ENCODE measurements at regions not wholly inside any gene's neighbourhood (a gene's known extent, or its start where the extent isn't known, plus 50 kb on each side); places are given as distances from the start of the nearest gene placed in this dataset.

DNA sequence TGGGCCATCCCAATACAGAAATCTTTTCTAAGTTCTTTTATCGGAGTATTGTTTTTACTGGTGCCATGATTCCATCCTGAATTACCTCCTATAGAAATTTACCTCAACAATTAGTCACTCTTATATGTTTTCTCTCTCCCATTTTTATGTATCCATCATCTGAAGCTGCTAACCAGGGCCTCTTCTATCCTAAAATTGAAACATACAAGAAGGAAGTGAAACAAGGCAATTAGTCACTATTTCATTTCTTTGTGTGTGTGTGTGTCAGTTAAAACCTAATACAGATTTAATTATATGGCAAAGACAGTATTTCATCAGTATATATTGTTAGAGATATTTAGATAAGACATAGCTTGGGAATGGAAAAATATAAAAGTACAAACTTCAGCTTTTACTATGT, 148.4 kb upstream of the AHR start (continued):
- TF ChIP-seq BCL11A (IDR thresholded peaks at IDR 0.05; ENCODE audit: low read depth, low read length) (peak; percentile 77), FOS (IDR thresholded peaks at IDR 0.05; ENCODE audit: borderline replicate concordance, extremely low read depth, insufficient read length) (no peak), KAT2A (conservative IDR thresholded peaks at IDR 0.05; ENCODE audit: control insufficient read depth, low read depth, low read length) (no peak), DPF2 (IDR thresholded peaks at IDR 0.05) (peak; percentile 79), GABPA (IDR thresholded peaks at IDR 0.05; ENCODE audit: low read depth) (0 out of 2 replicates have a peak, but pooled peaks have one; percentile 29), TCF12 (IDR thresholded peaks at IDR 0.05; ENCODE audit: low read depth, low read length) (no peak), YY1 (IDR thresholded peaks at IDR 0.05; ENCODE audit: low read depth, low read length) (no peak), MXI1 (IDR thresholded peaks at IDR 0.05; ENCODE audit: low read depth, low read length) (no peak), MEF2B (IDR thresholded peaks at IDR 0.05; ENCODE audit: partially characterized antibody, poor library complexity, severe bottlenecking) (no peak), NFXL1 (IDR thresholded peaks at IDR 0.05; ENCODE audit: borderline replicate concordance) (no peak), STAT1 (conservative IDR thresholded peaks at IDR 0.05) (no peak), SREBF1 (IDR thresholded peaks at IDR 0.05; ENCODE audit: low read length) (no peak), MEF2A (IDR thresholded peaks at IDR 0.05; ENCODE audit: insufficient read depth, low read depth, low read length) (peak; percentile 43; the same call in 1 of the 2 replicates), RBBP5 (conservative IDR thresholded peaks at IDR 0.05) (no peak), SMARCA5 (IDR thresholded peaks at IDR 0.05) (no peak), SMAD1 (IDR thresholded peaks at IDR 0.05; ENCODE audit: low read depth, partially characterized antibody) (no peak), ZNF207 (IDR thresholded peaks at IDR 0.05; ENCODE audit: borderline replicate concordance) (no peak), TBL1XR1 (IDR thresholded peaks at IDR 0.05; ENCODE audit: low read depth, low read length) (no peak), JUNB (IDR thresholded peaks at IDR 0.05) (peak; percentile 76), ATF7 (IDR thresholded peaks at IDR 0.05; ENCODE audit: low read depth) (peak; percentile 45; the same call in 1 of the 2 replicates), MYB (IDR thresholded peaks at IDR 0.05; ENCODE audit: borderline replicate concordance, low read depth, low read length) (no peak), FOXK2 (IDR thresholded peaks at IDR 0.05) (no peak), CHD1 (IDR thresholded peaks at IDR 0.05; ENCODE audit: low read depth, low read length) (no peak)
- TF ChIP-seq, protein P1, sequence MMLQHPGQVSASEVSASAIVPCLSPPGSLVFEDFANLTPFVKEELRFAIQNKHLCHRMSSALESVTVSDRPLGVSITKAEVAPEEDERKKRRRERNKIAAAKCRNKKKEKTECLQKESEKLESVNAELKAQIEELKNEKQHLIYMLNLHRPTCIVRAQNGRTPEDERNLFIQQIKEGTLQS (IDR thresholded peaks at IDR 0.05; ENCODE audit: borderline replicate concordance, extremely low read depth, low read depth, low read length), result no peak
- TF ChIP-seq, protein P2, sequence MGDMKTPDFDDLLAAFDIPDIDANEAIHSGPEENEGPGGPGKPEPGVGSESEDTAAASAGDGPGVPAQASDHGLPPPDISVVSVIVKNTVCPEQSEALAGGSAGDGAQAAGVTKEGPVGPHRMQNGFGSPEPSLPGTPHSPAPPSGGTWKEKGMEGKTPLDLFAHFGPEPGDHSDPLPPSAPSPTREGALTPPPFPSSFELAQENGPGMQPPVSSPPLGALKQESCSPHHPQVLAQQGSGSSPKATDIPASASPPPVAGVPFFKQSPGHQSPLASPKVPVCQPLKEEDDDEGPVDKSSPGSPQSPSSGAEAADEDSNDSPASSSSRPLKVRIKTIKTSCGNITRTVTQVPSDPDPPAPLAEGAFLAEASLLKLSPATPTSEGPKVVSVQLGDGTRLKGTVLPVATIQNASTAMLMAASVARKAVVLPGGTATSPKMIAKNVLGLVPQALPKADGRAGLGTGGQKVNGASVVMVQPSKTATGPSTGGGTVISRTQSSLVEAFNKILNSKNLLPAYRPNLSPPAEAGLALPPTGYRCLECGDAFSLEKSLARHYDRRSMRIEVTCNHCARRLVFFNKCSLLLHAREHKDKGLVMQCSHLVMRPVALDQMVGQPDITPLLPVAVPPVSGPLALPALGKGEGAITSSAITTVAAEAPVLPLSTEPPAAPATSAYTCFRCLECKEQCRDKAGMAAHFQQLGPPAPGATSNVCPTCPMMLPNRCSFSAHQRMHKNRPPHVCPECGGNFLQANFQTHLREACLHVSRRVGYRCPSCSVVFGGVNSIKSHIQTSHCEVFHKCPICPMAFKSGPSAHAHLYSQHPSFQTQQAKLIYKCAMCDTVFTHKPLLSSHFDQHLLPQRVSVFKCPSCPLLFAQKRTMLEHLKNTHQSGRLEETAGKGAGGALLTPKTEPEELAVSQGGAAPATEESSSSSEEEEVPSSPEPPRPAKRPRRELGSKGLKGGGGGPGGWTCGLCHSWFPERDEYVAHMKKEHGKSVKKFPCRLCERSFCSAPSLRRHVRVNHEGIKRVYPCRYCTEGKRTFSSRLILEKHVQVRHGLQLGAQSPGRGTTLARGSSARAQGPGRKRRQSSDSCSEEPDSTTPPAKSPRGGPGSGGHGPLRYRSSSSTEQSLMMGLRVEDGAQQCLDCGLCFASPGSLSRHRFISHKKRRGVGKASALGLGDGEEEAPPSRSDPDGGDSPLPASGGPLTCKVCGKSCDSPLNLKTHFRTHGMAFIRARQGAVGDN (IDR thresholded peaks at IDR 0.05), result no peak
